Hematopoietic multipotent progenitor cell treated with erythropoietin and hydrocortisone succinate and interleukin-3 and kit ligand, for 6 days (in vitro differentiated cells): ENCODE measurements at regions not wholly inside any gene's neighbourhood (a gene's known extent, or its start where the extent isn't known, plus 50 kb on each side); places are given as distances from the start of the nearest gene placed in this dataset.

Experiments used
- DNase-seq: peaks from one replicate; pipeline ENCODE4 v3.0.0-alpha.2; 2015

DNA sequence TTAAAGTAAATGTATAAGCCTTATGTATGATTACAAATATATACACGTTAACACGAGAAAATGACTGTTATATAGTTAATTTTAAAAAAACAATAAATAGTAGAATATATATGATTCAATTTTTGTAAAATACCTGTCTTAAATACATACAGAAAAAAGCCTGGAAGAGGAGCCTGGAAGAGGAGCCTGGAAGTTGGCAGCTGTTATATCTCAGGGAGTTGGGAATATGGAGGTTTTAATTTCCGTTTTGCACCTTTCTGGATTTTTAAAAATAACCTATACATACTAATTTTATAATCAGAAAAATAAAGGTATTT, 111.6 kb downstream of the WT1 start:
- DNase-seq = no peak

DNA sequence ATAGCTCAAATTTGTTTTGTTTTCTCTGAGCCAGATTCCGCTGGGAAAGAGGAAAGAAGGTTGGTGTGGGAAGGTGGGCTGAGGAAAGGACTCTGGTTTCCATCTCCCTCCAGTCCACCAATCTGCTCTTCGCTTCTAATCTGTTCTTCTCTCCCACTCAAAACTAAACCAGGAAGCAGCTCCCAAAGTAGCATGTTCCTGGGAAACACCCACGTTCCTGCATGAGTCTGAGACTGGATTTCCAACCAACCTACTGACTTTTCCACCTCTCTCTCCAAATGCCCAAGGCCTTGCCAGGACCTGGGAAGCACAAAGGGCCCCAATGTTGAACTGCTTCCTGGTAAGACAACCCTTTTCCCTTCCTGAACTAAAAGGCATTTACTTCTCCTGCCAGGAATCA, 110.2 kb downstream of the WT1 start:
- no peak for DNase-seq

DNA sequence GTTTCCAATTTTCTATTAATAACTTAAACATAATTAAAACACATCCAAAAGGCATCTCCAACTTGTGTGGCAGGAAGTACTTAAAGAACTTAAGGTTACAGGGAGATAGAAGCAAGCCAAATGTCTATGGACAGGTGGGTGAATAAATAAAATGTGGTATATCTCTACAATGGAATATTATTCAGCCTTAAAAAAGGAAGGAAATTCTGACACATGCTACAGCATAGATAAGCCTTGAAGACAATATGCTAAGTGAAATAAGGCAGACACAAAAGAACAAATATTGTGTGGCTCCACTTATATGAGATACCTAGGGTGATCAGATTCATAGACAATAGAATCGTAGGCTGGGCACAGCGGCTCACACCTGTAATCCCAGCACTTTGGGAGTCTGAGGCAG, 109.6 kb downstream of the WT1 start:
- DNase-seq = no peak

DNA sequence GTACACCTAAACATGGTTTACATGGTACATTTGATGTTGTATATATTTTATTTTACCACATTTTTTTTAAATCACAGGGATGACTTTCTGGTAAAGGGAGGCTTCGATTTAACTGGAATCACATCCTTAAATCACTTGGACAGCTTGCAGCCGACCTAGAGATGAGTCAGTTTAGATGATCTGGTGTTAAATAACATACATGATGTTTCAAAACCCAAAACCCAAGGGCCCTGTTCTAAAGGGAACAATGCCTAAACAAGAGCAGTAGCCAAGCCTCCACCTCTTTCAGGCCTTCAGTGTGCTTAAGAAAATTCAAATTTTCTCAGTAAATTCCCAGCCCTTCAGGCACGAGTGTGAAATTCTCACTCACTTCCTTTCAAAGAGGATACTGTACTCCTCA, 108.8 kb downstream of the WT1 start:
- DNase-seq = no peak

DNA sequence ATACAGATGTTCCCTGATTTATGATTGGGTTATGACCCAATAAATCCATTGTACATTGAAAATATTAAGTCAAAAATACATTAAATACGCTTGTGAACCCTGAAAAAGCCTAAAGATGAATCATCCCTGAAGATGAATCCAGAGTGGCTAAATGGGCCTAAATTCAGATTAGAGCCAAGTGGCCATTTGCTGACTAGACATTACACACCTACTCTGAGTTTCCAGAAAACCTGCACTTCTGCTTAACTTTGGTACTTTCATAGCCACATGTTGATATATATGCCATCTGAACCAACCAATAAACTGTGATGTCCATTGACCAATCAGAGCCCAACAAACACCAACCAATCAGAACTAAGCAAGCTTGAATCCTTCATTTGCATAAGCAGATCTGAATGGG, 106.9 kb downstream of the WT1 start:
- DNase-seq = no peak

DNA sequence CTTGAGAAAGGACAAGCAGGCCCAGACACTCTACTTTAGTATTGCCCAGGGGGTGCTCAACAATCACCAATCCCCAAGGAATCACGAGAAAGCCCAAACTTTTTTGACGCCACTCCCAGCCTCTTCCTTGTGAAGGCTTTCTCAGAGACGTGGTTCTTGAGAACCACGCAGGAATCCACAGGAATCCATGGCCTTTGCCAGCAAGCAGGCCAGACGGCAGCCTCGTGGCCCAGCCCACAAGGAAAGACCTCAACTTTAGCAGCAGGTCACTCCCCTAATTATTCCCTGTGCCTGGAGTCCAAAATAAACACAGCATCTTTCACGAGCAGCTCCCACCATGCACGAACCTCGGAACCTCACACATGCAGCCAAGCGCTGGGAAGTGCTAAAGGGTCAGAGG, 104.2 kb downstream of the WT1 start:
- DNase-seq = no peak

DNA sequence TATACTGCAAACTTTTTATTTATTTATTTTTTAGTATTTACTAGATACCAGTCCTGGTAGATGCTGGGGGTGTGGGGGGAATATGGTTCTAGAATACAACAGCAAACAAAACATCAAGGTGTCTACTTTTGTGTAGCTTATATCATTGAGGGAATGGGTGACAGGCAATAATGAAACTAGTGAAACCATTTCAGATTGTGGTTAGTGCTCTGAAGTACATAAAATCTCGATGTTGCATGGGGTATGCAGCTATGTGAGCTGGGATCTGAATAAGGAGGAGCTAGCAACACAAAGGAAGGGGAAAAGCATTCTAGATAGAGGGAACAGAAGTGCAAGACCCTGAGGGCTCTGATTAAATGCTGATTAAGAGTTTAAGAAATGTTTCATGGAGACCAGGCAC, 103.5 kb downstream of the WT1 start:
- no peak for DNase-seq

DNA sequence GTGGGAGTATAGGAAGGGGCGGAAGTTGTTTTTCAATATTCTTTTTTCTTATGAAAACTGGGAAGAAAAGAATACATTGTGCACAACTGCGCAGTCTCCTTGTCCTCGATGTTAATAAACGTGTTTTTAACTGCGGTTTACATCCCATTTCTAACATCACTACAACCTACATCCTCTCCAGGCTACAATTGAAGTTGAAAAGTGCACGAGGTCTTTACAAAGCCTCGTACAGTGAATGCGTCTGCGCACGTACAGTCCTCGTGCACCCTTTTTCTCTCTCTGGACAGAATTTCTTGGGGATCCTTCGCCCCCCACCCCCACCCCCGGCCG, 102.4 kb downstream of the WT1 start:
- DNase-seq = no peak

DNA sequence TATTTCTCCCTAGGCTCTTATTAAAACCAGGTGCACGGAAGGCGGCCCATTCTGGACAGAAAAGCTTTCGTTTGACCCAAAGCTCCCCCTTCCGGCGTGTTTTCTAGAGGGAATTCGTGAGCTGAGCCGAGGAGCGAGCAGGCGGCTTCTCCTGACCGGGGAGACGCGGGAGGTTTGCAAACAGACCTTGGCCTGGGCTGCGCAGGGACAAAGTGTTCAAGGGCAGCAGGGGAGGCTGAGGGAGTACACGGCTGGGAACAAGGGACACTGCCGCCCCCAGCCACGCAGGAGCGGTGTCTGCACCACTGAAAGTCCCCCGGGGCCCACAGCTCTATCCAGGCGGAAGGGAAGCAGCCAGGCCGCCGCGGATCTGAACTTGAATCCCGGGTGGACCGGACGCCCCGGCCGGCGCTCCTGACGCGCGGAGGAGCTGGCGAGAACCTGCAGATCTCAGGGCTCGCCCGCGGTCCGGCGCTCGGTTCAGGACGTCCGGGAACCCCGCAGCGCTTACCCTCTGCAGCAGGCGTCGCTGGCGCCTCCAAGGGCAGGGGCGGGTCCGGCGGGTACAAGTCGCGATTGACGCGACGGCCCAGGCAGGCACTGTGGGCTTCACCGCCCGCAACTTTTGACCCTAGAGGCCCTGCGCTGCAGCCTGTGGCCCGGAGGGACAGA, 101.9 kb downstream of the WT1 start:
- DNase-seq = peak; percentile 83

DNA sequence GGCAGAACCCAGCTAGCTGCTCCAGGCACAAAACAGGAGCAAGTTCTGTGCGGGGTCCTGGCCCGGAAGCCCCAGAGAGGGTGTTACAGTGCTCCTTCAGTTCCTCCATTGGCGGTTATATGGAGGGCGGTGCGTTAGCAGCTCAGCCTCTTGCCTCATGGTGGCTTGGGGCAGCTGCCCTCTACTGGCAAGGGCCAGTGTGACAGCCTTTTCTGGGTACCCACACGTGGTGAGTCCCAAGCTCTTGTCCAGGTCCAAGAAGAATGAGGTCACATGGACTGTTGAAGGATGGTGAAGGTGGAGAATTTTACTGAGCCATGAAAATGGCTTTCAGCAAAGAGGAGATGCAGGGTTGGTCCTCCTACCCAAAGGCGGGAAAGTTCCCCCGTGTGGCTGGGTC, 100.5 kb downstream of the WT1 start:
- DNase-seq = peak; percentile 57
